ENCODE measurements at regions not wholly inside any gene's neighbourhood (a gene's known extent, or its start where the extent isn't known, plus 50 kb on each side); places are given as distances from the start of the nearest gene placed in this dataset.

- no peak for DNase-seq
Measured at GRCh38 chr21:38556390-38556789, 58.1 kb upstream of the ERG start.

DNA sequence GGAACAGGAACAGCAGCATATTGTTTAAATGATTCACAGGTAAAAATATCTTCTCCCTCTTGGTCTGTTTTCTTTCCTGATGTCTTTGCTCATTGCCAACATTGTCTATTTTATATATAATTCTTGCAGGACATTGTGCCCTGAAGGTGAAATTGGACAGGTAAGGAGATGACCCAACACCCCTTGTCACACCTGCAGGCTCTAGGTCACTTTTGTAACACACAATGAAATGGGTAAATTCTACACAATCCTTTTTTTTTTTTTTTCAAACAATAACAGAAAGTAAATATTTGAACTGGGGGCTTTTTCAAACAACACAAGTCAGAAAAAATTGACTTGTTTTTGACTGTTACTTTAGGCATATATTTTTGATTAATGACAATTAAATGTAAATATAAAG lies 62.9 kb upstream of the ERG start:
- DNase-seq, result no peak

GRCh38 chr21:38561613-38562581 lies 63.6 kb upstream of the ERG start:
- no peak for DNase-seq

DNA sequence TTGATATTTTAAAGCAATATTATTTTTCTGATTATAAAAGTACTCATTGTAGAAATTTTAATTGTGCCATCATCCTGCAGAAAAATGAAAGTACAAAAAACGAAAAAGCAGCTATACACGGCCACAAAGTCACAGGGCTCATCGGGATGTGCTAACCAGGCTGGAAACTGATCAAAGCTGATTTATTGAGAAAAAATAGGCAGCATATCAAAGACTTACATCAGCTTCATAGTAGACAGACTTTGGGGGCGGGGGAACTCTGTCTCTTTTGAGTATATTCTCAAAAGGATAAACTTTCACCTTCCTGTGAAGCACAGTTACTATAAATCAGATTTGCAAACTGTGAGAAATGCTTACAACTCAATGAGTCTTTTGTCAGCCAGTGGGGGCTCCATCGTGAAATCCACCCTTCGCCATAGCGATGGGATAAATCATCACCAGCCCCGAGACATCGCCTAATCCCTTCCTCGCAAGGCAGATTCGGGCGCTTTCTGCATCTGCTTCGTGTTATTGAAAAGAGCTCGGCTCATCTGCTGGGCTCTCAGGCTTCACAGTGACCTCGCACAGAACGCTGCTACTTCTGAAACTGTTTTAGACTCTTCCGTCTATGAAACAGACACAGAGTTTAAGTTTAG lies 69.2 kb upstream of the ERG start:
- no peak for DNase-seq

GRCh38 chr21:38567970-38568360 lies 69.7 kb upstream of the ERG start:
- no peak for DNase-seq

- DNase-seq, result no peak
Measured at GRCh38 chr21:38569733-38570132, 71.5 kb upstream of the ERG start.

GRCh38 chr21:38570596-38570995 lies 72.3 kb upstream of the ERG start:
- DNase-seq, result no peak

- no peak for DNase-seq
Measured at GRCh38 chr21:38574895-38575575, 76.8 kb upstream of the ERG start.

DNA sequence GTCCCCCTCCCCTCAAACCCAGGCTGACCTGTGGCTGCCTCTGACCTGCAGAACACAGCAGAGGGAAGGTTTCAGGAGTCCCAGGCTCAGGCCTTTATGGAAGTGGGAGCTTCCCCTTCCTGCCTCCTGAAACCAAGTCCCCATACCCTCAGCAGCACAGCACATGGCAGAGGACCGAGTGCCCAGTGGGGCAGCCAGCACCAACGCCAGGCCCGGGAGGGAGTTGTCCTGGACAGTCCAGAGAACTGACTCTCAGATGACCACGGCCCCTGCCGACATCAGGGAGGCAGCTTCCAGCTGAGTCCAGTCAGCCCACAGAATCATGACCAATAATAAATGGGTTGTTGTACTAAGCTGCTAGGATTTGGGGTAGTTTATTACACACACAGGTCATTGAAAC lies 79.6 kb upstream of the ERG start:
- no peak for DNase-seq

- no peak for DNase-seq
Measured at GRCh38 chr21:38590449-38591217, 92.4 kb upstream of the ERG start.

- DNase-seq, result no peak
Measured at GRCh38 chr21:38591218-38591537, 92.9 kb upstream of the ERG start.

GRCh38 chr21:38596264-38597042 lies 98.2 kb upstream of the ERG start:
- no peak for DNase-seq

- DNase-seq, result no peak
Measured at GRCh38 chr21:38597421-38597820, 99.1 kb upstream of the ERG start.

- no peak for DNase-seq
Measured at GRCh38 chr21:38598413-38598812, 100.1 kb upstream of the ERG start.

DNA sequence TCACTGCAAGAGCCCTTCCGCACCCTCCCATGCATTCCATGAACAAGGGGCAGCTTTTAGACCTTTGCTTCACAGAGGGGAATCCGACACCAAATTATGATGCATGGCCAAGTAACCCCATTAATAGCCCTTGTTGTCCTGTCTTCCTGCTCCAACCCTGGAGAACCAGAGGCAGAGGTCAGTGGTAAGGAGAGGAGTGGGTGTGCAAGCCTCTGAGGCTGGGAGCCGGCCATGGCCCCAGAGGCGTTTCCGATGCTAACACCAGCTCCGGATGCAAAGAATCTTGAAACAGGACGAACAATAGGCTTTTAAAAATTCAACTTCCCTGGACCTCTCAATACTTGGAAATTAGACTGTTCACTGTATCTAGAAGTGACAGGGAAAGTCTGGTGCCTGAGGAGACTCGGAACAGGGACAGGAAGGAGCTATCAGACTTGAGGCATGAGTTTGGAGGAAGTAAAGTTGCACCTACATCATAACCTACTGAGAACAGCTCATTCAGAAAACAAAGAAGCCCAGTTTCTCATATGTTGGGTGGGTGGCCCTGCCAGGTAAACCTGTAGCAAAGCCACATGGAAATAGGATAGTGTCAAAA lies 101.2 kb upstream of the ERG start:
- DNase-seq, result no peak

GRCh38 chr21:38600106-38600505 lies 101.8 kb upstream of the ERG start:
- DNase-seq, result no peak

DNA sequence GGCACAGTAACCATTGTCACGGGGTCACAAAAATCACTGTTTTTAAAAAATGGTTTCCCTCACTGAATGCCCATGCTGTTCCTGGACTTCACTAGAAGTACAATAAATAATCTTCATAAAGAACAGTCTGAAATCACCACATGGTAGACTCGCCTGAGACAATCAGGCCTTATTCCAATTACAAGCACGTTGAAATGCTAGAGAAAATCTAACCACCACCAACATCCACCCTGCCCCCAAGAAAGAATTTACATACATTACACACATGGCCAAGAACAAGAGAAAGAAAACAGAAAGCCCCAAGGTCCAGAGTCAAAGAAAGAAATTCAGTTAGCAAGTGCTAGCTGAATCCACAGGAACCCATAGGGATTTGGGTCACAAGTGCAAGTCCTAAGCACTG lies 107.0 kb upstream of the ERG start:
- DNase-seq, result no peak

GRCh38 chr21:38609580-38609979 lies 111.3 kb upstream of the ERG start:
- DNase-seq, result no peak

DNA sequence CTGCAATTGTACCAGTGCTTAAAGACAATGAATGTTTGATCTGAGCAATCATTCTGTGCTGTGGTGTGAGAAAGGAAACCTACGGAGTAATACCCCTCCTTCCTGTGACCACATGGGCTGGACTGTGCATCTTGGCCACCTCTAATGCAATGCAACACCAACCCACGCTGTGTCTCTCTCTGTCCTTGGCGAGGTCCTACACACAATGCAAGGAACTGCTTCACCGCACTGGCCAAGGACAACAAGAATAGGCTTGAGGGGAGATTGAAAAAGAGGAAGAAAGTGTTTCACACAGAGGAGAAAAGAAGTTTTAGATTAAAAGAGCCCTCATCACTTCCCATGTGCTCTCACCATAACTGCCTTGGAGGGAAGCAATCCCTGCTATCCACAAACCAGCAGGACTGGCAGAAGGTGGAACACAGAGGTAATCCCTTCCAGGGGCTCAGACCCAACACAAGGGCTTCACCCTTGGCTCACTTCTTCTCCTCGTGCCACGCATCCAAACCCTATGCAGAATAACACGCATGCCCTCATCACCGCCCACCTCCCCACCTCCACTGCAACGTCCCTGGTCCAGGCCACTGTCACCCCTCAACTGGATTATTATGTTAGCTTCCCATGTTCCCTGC lies 112.5 kb upstream of the ERG start:
- DNase-seq, result no peak

GRCh38 chr21:38611277-38611676 lies 113.0 kb upstream of the ERG start:
- DNase-seq, result no peak

GRCh38 chr21:38613686-38614085 lies 115.4 kb upstream of the ERG start:
- no peak for DNase-seq

GRCh38 chr21:38614558-38614957 lies 116.3 kb upstream of the ERG start:
- DNase-seq, result no peak
